ENCODE measurements at regions not wholly inside any gene's neighbourhood (a gene's known extent, or its start where the extent isn't known, plus 50 kb on each side); places are given as distances from the start of the nearest gene placed in this dataset.

- Mint-ChIP-seq H3K36me3 (ENCODE audit: low read depth) (no peaks in the 10 kb centered on the region), H3K9me3 (ENCODE audit: insufficient read depth) (no peaks in the 10 kb centered on the region), H3K4me1 (ENCODE audit: low read depth) (no peaks in the 10 kb centered on the region), H3K4me3 (no peak overlapping the region), H3K27me3 (ENCODE audit: low read depth) (no peaks in the 10 kb centered on the region), H3K27ac (no peak overlapping the region)
- CTCF ChIA-PET = no interaction called here
- DNase-seq (no peak), ATAC-seq (no peak)
- POLR2A ChIA-PET = no interaction called here
These were observed 90.5 kb upstream of the ASIC2 start for GRCh38 chr17:33383488-33384023.

GRCh38 chr17:33385133-33385532 lies 92.0 kb upstream of the ASIC2 start:
- H3K4me1 Mint-ChIP-seq (ENCODE audit: low read depth) = no peaks in the 10 kb centered on the region
- DNase-seq (no peak), ATAC-seq (no peak)
- no peak overlapping the region for H3K4me3 Mint-ChIP-seq
- H3K27ac Mint-ChIP-seq = no peak overlapping the region
- ChIA-PET POLR2A (no interaction called here), CTCF (no interaction called here)
- H3K9me3 Mint-ChIP-seq (ENCODE audit: insufficient read depth) = no peaks in the 10 kb centered on the region
- no peaks in the 10 kb centered on the region for H3K27me3 Mint-ChIP-seq (ENCODE audit: low read depth)
- no peaks in the 10 kb centered on the region for H3K36me3 Mint-ChIP-seq (ENCODE audit: low read depth)

- CTCF ChIA-PET = no interaction called here
- DNase-seq = no peak
- Mint-ChIP-seq H3K4me3 (no peak overlapping the region), H3K36me3 (ENCODE audit: low read depth) (no peaks in the 10 kb centered on the region), H3K9me3 (ENCODE audit: insufficient read depth) (no peaks in the 10 kb centered on the region), H3K27me3 (ENCODE audit: low read depth) (no peaks in the 10 kb centered on the region), H3K4me1 (ENCODE audit: low read depth) (no peaks in the 10 kb centered on the region), H3K27ac (no peak overlapping the region)
- ATAC-seq = no peak
- POLR2A ChIA-PET = no interaction called here
These were observed 92.6 kb upstream of the ASIC2 start for GRCh38 chr17:33385713-33386112.

GRCh38 chr17:33387406-33387805 lies 94.3 kb upstream of the ASIC2 start:
- H3K9me3 Mint-ChIP-seq (ENCODE audit: insufficient read depth) = no peaks in the 10 kb centered on the region
- DNase-seq (no peak), ATAC-seq (no peak)
- ChIA-PET CTCF (no interaction called here), POLR2A (no interaction called here)
- H3K4me3 Mint-ChIP-seq = no peak overlapping the region
- no peak overlapping the region for H3K27ac Mint-ChIP-seq
- H3K27me3 Mint-ChIP-seq (ENCODE audit: low read depth) = no peaks in the 10 kb centered on the region
- H3K4me1 Mint-ChIP-seq (ENCODE audit: low read depth) = no peaks in the 10 kb centered on the region
- no peaks in the 10 kb centered on the region for H3K36me3 Mint-ChIP-seq (ENCODE audit: low read depth)

GRCh38 chr17:33389504-33390135 lies 96.5 kb upstream of the ASIC2 start:
- Mint-ChIP-seq H3K36me3 (ENCODE audit: low read depth) (no peaks in the 10 kb centered on the region), H3K4me1 (ENCODE audit: low read depth) (no peaks in the 10 kb centered on the region), H3K27ac (no peak overlapping the region), H3K9me3 (ENCODE audit: insufficient read depth) (no peaks in the 10 kb centered on the region), H3K4me3 (no peak overlapping the region), H3K27me3 (ENCODE audit: low read depth) (no peaks in the 10 kb centered on the region)
- DNase-seq (no peak), ATAC-seq (no peak)
- POLR2A ChIA-PET = no interaction called here
- CTCF ChIA-PET = no interaction called here

- ChIA-PET POLR2A (no interaction called here), CTCF (no interaction called here)
- Mint-ChIP-seq H3K27me3 (ENCODE audit: low read depth) (no peaks in the 10 kb centered on the region), H3K4me3 (no peak overlapping the region), H3K9me3 (ENCODE audit: insufficient read depth) (no peaks in the 10 kb centered on the region), H3K27ac (no peak overlapping the region), H3K36me3 (ENCODE audit: low read depth) (no peaks in the 10 kb centered on the region), H3K4me1 (ENCODE audit: low read depth) (no peaks in the 10 kb centered on the region)
- DNase-seq (no peak), ATAC-seq (no peak)
These were observed 97.5 kb upstream of the ASIC2 start for GRCh38 chr17:33390479-33391176.

- no peaks in the 10 kb centered on the region for H3K36me3 Mint-ChIP-seq (ENCODE audit: low read depth)
- no peak for ATAC-seq
- ChIA-PET POLR2A (interaction anchor here (0.6 kb wide), 1 partner anchor 79 kb away, joined by 3 read pairs; no protein-coding TSS in a partner anchor), CTCF (no interaction called here)
- H3K27ac Mint-ChIP-seq = no peak overlapping the region
- DNase-seq = no peak
- H3K4me3 Mint-ChIP-seq = no peak overlapping the region
- H3K27me3 Mint-ChIP-seq (ENCODE audit: low read depth) = no peaks in the 10 kb centered on the region
- H3K4me1 Mint-ChIP-seq (ENCODE audit: low read depth) = no peaks in the 10 kb centered on the region
- H3K9me3 Mint-ChIP-seq (ENCODE audit: insufficient read depth) = no peaks in the 10 kb centered on the region
These were observed 103.7 kb upstream of the ASIC2 start for GRCh38 chr17:33396818-33397217.

- Mint-ChIP-seq H3K4me1 (ENCODE audit: low read depth) (no peaks in the 10 kb centered on the region), H3K27me3 (ENCODE audit: low read depth) (peaks cover 3% of the 10 kb centered on the region), H3K36me3 (ENCODE audit: low read depth) (no peaks in the 10 kb centered on the region), H3K4me3 (no peak overlapping the region), H3K9me3 (ENCODE audit: insufficient read depth) (no peaks in the 10 kb centered on the region), H3K27ac (no peak overlapping the region)
- DNase-seq (no peak), ATAC-seq (no peak)
- ChIA-PET POLR2A (no interaction called here), CTCF (no interaction called here)
These were observed 105.3 kb upstream of the ASIC2 start for GRCh38 chr17:33398386-33398785.

- Mint-ChIP-seq H3K9me3 (ENCODE audit: insufficient read depth) (no peaks in the 10 kb centered on the region), H3K4me3 (no peak overlapping the region), H3K27ac (no peak overlapping the region), H3K4me1 (ENCODE audit: low read depth) (no peaks in the 10 kb centered on the region), H3K36me3 (ENCODE audit: low read depth) (no peaks in the 10 kb centered on the region), H3K27me3 (ENCODE audit: low read depth) (peaks cover 3% of the 10 kb centered on the region)
- ATAC-seq = no peak
- DNase-seq = no peak
- ChIA-PET CTCF (no interaction called here), POLR2A (no interaction called here)
These were observed 108.2 kb upstream of the ASIC2 start for GRCh38 chr17:33401249-33401648.

- CTCF ChIA-PET = no interaction called here
- Mint-ChIP-seq H3K27ac (no peak overlapping the region), H3K36me3 (ENCODE audit: low read depth) (no peaks in the 10 kb centered on the region)
These were observed 110.1 kb upstream of the ASIC2 start for GRCh38 chr17:33403194-33403593.

GRCh38 chr17:33404070-33404819 lies 111.2 kb upstream of the ASIC2 start:
- H3K27ac Mint-ChIP-seq = no peak overlapping the region
- ATAC-seq = no peak
- ChIA-PET POLR2A (no interaction called here), CTCF (no interaction called here)
- H3K36me3 Mint-ChIP-seq (ENCODE audit: low read depth) = no peaks in the 10 kb centered on the region
- DNase-seq = no peak
- H3K9me3 Mint-ChIP-seq (ENCODE audit: insufficient read depth) = no peaks in the 10 kb centered on the region
- no peaks in the 10 kb centered on the region for H3K4me1 Mint-ChIP-seq (ENCODE audit: low read depth)
- H3K4me3 Mint-ChIP-seq = no peak overlapping the region
- H3K27me3 Mint-ChIP-seq (ENCODE audit: low read depth) = peaks cover 3% of the 10 kb centered on the region

More at GRCh38 chr17:33403194-33403593, 110.1 kb upstream of the ASIC2 start:
- Mint-ChIP-seq H3K4me3 (no peak overlapping the region), H3K9me3 (ENCODE audit: insufficient read depth) (no peaks in the 10 kb centered on the region), H3K4me1 (ENCODE audit: low read depth) (no peaks in the 10 kb centered on the region), H3K27me3 (ENCODE audit: low read depth) (peaks cover 3% of the 10 kb centered on the region)
- POLR2A ChIA-PET = no interaction called here
- DNase-seq (no peak), ATAC-seq (no peak)

- ATAC-seq (no peak), DNase-seq (no peak)
- no peaks in the 10 kb centered on the region for H3K9me3 Mint-ChIP-seq (ENCODE audit: insufficient read depth)
- H3K27ac Mint-ChIP-seq = no peak overlapping the region
- no peaks in the 10 kb centered on the region for H3K36me3 Mint-ChIP-seq (ENCODE audit: low read depth)
- POLR2A ChIA-PET = no interaction called here
- no peaks in the 10 kb centered on the region for H3K27me3 Mint-ChIP-seq (ENCODE audit: low read depth)
- no peaks in the 10 kb centered on the region for H3K4me1 Mint-ChIP-seq (ENCODE audit: low read depth)
- CTCF ChIA-PET = no interaction called here
- no peak overlapping the region for H3K4me3 Mint-ChIP-seq
These were observed 123.0 kb upstream of the ASIC2 start for GRCh38 chr17:33416131-33416530.

Measured in activated CD8-positive, alpha-beta T cell treated with anti-CD3 and anti-CD28 coated beads, Interleukin-2, amount 10 ng/mL, durations not matched to agents 7 days and 5 days (primary cell).